NB4 (cell line): ENCODE measurements at regions not wholly inside any gene's neighbourhood (a gene's known extent, or its start where the extent isn't known, plus 50 kb on each side); places are given as distances from the start of the nearest gene placed in this dataset.

Experiments used
- DNase-seq: peaks from one replicate; pipeline ENCODE4 v3.0.0; 2010; ENCODE audit warnings: low read depth
- H3K4me3 ChIP-seq: one replicate; pipeline ENCODE4 v1.5.1; 2011; ENCODE audit warnings: mild to moderate bottlenecking, low read depth, low read length, moderate library complexity
- MYC ChIP-seq: IDR thresholded peaks from 2 replicates; pipeline ENCODE4 v1.6.1; 2011; ENCODE audit warnings: low read depth, low read length
- POLR2A ChIP-seq: IDR thresholded peaks from 2 replicates; pipeline ENCODE4 v1.6.1; 2011; ENCODE audit warnings: mild to moderate bottlenecking; ENCODE audit not compliant: insufficient read length; ENCODE audit errors: extremely low read depth
- TF ChIP-seq, protein P1 (sequence below): IDR thresholded peaks from one replicate; pipeline ENCODE4 v1.5.1; 2012; ENCODE audit warnings: low read depth, low read length
- TF ChIP-seq, protein P2 (sequence below): IDR thresholded peaks from 2 replicates; pipeline ENCODE4 v1.6.1; 2011; ENCODE audit warnings: low read depth, low read length

DNA sequence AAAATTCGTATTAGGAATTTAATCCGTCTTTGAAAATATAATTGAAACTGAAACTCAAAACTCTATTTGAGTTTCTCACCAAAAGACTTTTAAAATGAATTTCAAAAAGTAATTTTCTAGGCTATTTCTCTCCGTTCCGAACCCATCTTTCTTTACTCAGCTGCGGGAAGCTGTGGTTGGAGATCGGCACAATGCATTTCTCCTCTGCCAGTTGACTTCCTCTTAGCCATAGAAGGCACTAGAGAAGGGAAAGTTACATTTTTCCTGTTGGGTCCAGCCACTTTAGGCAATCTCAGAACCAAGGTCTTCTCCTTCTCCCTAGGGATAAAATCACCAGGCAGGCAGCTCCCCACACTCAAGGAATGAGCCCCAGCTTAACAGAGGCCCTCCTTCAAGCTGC, 133.6 kb upstream of the COL1A2 start:
- DNase-seq: no peak
- H3K4me3 ChIP-seq: no peak overlapping the region
- TF ChIP-seq POLR2A: no peak
- TF ChIP-seq, protein P1, sequence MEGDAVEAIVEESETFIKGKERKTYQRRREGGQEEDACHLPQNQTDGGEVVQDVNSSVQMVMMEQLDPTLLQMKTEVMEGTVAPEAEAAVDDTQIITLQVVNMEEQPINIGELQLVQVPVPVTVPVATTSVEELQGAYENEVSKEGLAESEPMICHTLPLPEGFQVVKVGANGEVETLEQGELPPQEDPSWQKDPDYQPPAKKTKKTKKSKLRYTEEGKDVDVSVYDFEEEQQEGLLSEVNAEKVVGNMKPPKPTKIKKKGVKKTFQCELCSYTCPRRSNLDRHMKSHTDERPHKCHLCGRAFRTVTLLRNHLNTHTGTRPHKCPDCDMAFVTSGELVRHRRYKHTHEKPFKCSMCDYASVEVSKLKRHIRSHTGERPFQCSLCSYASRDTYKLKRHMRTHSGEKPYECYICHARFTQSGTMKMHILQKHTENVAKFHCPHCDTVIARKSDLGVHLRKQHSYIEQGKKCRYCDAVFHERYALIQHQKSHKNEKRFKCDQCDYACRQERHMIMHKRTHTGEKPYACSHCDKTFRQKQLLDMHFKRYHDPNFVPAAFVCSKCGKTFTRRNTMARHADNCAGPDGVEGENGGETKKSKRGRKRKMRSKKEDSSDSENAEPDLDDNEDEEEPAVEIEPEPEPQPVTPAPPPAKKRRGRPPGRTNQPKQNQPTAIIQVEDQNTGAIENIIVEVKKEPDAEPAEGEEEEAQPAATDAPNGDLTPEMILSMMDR: no peak
- no peak for TF ChIP-seq MYC
- TF ChIP-seq, protein P2, sequence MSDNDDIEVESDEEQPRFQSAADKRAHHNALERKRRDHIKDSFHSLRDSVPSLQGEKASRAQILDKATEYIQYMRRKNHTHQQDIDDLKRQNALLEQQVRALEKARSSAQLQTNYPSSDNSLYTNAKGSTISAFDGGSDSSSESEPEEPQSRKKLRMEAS: no peak

DNA sequence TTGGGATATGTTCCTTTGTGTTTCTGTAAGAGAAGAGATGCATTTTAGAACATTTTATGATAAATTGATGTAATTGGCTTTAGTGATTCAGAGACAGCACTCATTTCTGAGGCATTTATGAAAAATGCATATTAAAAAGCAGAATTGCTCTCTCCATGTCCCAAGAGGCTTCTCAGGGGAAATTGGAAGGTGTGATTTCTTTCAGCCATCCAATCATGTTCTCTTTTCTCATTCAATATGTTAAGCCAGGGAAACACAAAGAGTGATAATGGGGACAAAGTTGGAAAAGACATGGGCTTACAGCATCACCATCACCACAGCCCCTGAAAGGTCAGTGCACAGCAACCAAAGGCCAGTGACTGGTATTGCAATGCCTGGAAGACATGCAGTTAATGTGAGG, 129.9 kb upstream of the COL1A2 start:
- DNase-seq: no peak
- TF ChIP-seq, protein P2: no peak
- TF ChIP-seq MYC (no peak), POLR2A (no peak)
- TF ChIP-seq, protein P1: no peak
- H3K4me3 ChIP-seq: no peak overlapping the region

DNA sequence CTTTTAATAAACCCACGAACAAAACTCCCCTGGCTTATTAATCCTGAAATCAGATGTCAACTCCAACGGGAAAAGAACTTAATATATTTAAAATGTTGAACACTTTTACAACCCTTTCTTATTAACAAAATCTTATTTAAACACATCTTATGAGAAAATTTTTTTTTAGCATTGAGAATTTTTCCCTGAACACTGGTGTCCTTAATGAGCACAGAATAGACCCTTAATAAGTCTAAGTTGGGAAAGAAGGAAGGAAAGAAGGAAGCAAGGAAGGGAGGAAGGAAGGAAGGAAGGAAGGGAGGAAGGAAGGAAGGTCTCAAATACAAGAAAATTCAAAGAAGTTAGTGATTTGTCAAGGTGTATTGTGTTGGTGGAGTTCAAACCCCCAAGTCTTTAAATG, 129.2 kb upstream of the COL1A2 start:
- TF ChIP-seq MYC: no peak
- DNase-seq: no peak
- no peak overlapping the region for H3K4me3 ChIP-seq

DNA sequence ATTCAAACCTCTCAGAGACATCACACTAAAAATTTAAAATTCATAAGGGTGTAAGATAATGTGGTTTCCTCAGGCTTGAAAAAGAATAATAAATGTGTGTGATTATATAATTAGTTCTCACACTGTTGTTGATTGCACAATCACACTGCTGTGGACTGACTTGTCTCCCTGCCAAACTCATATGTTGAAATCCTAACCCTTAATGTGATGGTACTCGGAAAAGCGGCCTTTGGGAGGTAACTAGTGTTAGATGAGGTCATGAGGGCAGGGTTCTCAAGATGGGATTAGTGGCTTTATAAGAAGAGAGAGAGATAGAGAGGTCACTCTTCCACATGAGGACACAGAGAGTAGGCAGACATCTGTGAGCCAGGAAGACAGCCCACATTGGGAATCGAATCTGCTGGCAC, 128.5 kb upstream of the COL1A2 start:
- DNase-seq: peak; percentile 51
- H3K4me3 ChIP-seq: no peak overlapping the region
- TF ChIP-seq, protein P1: no peak
- TF ChIP-seq, protein P2: no peak
- TF ChIP-seq MYC (no peak), POLR2A (no peak)

DNA sequence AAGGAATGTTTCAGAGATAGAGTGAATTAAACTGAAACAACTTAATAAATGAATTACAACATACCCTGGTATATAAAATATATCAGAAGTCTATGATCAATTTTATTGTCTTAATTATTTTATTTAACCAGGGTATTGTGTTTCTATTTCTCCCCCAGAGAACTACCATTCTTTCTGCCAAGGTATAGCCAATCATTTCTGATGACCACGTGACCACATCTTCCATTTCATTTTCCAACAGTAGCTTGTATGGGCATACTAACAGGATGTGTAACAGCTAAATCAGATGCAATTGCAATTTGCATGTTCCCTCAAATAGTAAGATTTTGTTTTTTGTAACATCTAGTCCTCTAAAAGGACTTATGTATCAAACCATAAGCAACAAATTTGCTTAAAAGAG, 123.9 kb upstream of the COL1A2 start:
- TF ChIP-seq POLR2A (no peak), MYC (no peak)
- TF ChIP-seq, protein P1: no peak
- TF ChIP-seq, protein P2: no peak
- H3K4me3 ChIP-seq: no peak overlapping the region
- no peak for DNase-seq

DNA sequence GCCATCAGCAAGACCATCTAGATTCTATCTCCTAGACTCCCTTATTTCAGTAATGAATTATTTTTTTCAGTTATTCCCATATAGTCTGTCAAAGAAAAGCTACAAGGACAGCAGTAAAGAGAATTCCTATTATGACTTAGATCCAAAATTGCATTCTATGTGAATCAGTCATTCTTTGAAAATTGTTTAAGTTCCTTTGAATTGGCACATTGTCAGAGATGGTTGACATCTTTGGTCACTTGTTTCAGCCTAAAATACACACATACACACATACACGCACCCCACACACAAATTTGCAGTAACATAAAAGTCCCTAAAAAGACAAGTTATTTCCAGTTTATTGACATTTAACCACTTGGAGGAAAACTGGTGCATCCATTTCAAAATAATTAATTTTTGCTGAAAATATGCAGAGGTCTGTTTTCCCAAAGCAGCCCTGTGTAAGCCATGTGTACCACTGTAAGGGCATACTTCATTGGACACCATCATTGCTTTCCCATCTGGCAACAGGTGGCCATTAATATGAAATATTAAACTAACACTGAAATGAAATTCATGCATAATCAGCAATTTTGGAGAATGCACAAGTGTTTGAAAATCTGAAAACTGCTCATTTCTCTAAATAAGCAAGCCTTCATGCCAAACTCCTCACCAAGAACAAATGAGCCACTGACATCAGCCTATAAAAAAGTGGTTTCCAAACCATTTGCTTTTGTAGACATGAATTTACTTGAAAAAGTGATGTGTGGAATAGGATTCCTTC, 121.7 kb upstream of the COL1A2 start:
- H3K4me3 ChIP-seq: no peak overlapping the region
- DNase-seq: no peak
- TF ChIP-seq, protein P2: no peak
- TF ChIP-seq, protein P1: no peak
- TF ChIP-seq POLR2A: no peak
- no peak for TF ChIP-seq MYC
